HG03342 (cell line): ENCODE measurements at regions not wholly inside any gene's neighbourhood (a gene's known extent, or its start where the extent isn't known, plus 50 kb on each side); places are given as distances from the start of the nearest gene placed in this dataset.

ENCODE experiments used
- ATAC-seq: cut with Tn5 transposase; IDR thresholded peaks from one replicate; pipeline ENCODE4 v1.9.1; 2021; ENCODE audit warnings: mild to moderate bottlenecking, moderate library complexity; ENCODE audit not compliant: unreplicated experiment

DNA sequence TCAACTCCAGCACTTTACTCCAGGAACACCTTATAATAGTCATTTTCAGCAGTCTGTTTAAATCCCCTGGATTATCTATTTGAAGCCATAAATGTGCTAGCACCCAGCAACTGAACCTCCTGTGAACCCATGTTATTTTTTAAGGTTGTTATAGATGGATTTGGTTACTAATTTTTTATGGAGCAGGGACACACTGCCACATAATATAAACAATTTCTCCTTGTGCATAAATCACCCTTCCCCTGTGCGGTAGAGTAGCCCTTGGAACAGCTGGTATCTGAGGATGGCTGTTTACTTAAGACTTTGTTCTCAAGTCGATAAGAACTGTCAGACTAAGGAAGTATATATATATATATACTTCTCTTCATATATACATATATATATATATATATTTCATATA is 367.4 kb downstream of the EPHA4 start:
- ATAC-seq: no peak

DNA sequence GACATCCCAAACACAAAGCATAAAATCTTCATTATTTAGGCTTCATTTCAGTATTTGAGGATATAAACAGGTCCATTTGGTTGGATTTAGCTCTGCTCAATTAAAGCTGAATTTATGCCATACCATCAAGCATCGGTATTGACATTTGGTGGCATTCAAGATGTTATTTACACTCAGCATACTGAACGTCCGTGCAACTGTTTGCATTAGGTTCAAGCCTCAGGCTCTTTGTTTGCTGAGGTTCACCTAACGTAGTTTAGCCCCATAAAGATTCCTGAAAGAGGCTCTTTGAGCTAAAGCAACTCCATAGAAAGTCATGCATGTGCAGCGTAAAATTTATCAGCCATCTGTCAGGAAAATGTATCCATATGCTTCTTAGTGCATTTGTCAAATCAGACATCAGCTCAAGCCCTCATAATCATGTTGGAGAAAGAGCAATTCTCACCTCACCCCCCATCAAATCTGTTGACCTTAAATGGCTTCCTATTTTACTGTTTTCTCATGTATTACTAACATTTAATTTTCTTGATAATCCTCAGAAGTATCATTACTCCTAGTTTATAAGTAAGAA is 366.9 kb downstream of the EPHA4 start:
- ATAC-seq: no peak

DNA sequence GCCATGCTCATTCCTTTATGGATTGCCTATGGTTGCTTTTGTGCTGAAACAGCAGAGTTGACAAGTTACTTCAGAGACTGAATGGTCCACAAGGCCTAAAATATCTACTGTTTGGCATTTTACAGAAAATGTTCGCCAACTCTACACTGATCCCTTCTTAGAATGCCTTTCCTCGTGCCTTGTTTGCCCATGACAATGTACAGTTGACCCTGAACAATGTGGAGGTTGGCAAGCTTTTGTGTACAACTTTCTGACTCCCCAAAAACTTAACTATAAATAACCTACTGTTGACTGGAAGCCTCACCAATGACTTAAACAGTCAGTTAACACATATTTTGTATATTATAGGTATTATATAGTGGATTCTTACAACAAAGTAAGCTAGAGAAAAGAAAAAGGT is 361.4 kb downstream of the EPHA4 start:
- no peak for ATAC-seq

DNA sequence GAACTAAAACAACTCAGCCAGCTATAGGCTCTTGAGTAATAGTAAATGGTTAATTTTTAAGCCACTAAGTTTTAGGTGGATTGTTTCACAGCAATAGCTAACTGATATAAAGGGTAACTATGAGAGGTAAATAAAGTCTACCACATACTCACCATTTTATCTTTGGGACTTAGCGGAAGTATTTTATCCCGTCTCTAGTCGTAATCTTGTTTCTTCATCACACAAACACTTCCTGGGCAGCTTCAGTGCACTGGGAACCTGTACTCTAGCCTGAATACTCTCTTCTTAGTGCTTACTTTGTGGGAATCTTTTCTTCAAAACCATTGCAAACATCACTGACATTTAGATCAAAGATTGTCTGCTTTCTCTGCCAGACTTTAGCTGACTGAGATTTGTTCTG is 360.5 kb downstream of the EPHA4 start:
- ATAC-seq: no peak

DNA sequence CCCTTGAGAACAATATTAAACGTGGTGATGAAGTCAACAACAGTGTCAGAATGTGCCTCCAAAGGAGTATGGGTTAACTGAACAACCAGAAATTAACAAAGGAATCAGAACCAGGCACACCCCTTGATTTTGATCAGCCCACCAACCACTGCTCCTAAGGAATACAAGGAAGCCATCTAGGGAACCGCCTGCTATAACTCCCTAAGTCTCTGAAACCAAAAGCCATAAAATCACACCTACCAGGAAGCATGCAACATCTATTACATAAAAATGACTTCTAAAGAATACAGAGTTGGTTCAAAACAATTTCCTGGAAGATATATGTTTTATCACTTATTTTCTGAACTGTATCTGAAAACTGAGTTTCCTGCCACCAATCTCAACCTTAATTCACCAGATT is 360.0 kb downstream of the EPHA4 start:
- no peak for ATAC-seq

DNA sequence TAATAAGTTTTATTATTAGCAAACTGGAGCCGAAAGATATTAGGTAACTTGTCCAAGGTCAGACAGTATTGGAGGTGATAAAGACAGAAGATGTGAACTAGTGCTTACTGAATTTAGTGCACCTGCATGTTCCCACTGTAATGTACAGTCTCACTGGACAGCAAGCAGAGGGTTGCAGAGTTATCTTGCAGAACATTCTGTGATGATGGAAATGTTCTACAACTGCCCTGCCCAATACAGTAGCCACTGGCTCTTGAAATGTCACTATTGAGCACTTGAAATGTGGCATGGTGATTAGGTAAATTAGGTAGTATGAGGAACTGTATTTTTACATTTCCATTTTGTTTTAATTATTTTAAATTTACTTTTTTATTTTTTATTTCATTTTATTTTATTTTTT is 356.6 kb downstream of the EPHA4 start:
- no peak for ATAC-seq

DNA sequence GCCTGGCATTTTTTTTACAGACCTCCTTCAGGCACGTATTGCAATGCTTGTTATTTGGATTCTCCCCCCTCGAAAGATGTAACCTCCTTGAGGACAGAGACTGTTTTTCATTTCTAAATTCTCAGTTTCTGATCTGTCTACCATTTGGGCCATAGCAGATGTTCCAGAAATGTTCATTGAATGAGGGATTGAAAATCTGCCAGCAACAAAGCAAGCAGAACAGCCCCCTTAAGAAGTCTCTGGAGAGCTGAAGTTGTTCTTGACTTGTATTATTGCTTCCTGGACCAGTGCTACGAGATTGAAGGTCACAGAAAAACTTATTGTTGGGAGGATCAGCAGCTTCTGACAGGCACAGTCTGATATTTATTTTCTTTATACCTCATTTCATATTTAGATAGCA is 355.5 kb downstream of the EPHA4 start:
- ATAC-seq: no peak

DNA sequence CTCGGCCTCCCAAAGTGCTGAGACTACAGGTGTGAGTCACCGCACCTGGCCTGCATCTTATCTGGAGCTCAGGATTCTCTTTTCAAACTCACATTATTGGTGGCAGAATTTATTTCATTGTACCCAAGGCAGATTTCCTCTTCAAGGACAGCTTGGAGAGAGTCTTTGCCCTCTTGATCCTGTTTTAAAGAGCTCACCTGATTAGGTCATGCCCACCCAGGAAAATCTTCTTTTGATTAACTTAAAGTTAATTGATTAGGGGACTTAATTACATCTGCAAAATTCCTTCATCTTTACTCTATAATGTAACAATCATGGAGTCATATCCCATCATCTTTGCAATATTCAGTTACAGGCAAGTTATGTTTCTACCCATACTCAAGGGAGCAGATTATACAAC is 346.4 kb downstream of the EPHA4 start:
- ATAC-seq: no peak

DNA sequence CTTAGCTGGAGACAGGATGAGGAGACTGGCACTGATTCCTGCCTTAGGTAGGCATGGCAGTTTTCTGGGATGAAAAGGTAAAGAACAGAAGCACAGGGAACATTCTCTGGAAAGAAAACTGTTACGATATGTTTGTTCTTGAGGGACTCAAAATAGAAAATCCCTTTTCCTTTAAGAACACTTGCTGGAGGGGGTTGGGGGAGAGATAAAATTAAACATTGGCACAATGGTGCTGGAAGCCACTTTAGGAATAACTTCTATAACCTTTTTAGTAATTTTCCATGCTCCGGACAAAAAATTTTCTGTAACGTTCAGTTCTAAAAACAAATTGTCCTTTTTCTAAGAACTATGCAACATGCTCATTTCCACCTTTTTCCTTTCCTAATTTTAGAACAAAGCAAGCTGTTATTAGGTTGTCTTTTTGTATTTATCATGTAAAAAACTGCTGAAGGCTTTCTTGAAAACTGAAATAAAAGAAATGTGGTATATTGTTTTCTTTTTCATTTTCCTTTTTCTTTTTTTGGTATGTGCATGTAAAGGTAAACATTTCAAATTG is 343.8 kb downstream of the EPHA4 start:
- no peak for ATAC-seq

DNA sequence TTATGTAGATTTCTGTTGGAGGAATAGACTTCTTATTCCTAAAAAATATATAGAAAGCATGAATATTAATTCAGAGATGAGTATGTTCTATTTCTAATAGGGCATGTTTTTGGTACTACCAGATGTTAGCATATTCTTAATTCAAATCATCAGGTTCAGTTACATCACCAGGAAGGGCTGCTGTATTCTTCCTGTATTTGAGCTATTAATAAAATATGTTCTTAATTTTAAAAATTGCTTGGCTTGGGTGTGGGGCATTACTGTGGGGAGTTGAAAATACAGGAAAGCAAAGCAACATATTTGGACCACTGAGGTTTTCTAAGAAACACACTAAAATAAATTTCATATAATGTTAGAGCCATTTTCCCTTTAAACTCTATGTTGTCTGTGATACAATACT is 343.0 kb downstream of the EPHA4 start:
- ATAC-seq: no peak

DNA sequence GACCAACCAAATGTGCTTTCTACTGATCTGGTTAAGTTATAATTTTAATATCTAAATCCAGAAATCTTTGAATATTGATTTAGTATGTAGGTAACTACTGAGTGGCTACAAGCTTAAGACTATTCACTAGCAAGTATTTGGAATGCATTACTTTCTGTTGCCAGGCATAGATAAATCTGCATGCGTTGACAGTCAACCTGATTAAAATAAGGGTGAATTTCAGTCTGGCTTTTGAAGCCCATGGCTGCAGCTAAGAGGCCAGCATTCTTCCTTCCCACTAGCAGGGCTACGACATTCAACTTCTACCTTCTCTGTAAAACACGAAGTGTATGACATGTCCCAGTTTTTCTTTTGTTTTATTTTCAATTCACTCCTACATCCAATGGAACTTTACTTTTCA is 340.6 kb downstream of the EPHA4 start:
- ATAC-seq: no peak

DNA sequence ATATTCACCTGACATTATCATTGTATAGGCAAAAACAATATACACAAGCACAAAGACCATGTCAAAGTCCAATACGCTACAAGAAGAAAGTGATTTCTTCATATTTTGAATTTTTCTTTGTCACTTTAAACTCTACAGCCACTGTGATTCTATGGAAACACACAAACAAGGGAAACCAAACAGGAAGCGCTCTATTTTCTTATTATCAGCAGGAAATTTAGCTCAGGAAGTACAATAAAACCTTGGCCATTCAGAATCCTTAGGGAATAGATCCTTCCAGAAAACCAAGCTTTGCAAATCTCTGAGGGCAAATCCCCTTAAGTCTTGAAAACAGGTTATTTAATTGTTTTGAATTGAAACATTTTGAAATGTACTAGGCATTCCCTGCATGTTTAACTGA is 336.2 kb downstream of the EPHA4 start:
- ATAC-seq: no peak

DNA sequence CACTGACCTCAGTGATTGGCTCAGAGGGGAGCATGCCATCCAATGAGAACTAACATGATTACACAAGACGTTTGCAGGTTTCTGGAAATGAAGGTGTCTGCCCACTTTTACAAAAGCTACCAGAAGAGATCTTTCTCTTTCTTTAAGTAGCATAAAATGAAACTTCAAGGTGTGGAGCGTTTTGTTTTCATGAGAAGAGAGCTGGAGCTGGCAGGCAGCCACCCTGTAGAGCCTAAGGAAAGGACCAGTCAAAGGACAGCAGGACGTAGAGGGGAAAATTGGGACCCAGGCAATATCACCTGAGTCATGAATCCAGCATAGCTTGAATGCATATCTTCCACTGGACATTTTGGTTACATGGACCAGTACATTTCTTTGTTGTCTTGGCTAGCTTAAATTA is 331.0 kb downstream of the EPHA4 start:
- ATAC-seq: no peak

DNA sequence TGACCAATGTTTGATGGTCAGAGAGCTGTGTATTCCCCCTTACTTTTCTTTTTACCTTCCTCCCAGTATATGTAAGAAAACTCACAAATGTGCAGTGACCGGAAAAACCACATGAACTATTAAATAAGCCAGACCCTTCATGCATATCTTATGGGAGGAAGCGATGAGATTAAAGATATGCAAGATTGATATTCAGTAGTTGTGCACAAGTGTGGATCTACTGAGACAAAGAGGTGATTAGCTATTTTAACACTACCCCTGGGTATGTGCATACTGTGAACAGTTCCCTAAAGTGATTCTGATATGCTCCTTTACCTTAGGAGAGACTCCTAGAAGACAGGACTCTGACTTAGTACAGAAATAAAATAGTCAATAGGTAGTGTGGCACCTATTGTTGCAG is 328.3 kb downstream of the EPHA4 start:
- no peak for ATAC-seq

DNA sequence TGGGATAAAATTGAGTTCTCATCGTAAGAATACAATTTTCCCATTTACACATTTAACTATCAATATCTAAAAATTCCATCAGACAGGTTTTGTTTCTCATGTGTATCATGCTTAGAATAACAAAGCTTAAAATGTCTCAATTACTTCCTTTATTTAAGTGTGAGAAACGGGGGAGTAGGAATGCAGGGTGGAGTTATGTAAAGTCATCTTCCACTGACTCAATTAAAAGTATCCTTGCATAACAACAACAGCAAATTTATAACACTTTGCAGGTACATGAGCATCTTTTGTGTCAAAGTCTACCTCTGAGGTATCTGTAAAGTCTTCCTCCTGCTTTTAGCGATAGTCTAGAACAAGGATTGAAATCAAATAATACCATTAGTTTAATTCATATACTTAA is 327.1 kb downstream of the EPHA4 start:
- no peak for ATAC-seq

DNA sequence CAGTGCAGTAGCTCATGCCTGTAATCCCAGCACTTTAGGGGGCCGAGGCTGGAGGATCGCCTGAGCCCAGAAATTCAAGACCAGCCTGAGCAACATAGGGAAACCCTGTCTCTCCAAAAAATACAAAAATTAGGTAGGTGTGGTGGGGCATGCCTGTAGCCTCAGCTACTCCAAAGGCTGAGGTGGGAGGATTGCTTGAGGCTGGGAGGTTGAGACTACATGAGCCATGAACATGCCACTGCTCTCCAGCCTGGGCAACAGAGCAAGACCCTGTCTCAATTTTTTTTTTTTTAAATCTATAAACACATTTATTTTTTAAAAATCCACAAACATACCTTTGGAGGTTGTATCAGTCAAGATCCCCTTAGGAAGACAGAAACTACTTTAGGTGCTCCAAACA is 326.3 kb downstream of the EPHA4 start:
- no peak for ATAC-seq

DNA sequence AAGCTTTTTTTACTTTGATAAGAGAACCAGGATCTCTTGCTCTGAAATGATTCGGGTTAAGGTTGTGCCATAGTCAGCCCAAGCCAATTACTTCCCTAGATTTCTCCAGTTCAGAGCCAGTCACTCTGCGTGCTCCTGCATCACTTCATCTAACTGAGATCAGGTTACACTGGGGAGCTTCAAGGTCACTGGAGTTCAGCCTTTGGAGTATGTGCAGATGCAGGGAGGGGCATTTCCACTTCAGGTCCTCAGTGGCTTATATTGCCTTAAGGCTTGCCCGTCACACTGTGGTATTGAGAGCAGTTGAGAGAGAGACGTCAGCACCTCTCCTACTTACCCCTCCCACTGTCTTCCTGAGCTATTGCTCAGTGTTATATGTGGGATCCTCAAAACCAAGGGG is 317.8 kb downstream of the EPHA4 start:
- no peak for ATAC-seq

DNA sequence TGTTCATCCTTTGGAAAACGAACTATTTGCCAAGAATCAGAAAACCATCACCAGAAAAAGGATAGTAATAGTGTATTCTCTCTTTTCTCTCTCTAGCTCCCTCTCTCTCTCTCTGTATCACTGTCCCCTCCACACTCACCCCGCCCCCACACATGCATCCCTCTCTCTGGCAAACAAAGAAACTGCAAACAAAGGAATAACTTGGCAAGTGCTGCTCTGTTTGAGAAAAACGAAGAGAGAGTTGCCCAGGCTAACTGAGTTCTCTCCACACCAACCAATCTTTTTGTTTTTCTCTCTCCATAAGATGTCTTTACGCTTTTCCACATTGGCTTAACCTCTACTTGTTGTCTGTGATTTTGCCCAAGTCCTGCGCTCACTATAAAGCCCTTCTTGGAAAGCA is 316.2 kb downstream of the EPHA4 start:
- ATAC-seq: no peak

DNA sequence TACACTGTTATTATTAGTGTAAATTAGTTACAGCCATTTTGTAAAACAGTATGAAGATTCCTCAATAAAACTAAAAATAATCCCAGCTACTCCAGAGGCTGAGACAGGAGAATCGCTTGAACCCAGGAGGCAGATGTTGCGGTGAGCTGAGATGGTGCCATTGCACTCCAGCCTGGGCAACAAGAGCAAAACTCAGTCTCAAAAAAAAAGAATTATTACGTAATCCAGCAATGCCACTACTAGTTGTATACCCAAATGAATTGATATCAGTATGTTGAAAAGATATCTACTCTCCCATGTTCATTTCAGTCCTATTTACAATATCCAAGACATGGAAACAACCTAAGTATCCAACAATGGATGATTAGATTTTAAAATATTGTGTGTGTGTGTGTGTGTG is 313.6 kb downstream of the EPHA4 start:
- no peak for ATAC-seq

DNA sequence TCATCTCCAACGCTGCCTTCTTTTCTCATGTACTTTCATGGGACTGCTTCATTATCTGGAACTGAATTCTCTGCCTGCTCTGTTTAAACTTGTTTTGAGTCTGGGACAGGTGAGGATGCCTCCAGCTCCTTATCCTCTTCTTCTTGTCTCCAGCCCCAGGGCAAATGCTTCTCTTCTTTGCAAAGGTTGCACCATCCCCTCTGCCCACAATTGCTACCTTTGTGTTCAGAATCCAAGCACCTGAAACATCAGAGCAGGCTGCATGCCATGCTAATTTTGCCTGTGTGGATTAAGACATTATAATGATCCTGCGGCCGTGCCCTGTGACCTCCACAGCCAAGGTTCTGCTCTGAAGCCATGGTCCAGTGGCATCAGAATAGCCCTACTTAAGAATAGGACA is 309.5 kb downstream of the EPHA4 start:
- no peak for ATAC-seq

DNA sequence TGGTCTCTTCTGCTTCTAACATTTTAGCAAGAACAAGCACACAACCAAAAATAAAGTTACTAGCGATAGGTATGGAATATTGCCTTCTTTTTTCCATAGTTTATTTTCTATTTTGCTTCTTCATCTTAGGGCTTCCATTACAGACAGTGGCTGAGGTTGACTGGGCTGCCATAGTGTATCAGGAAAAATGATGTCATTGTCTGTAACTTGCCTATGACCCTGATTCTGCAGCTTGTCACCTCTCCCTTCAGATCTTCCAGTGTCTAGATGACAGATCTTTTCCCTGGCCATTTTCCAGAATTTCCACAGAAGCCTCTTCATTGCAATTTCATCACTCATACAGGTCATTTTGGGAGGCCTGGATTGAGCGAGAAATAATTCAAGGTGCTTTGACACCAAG is 308.5 kb downstream of the EPHA4 start:
- ATAC-seq: no peak

DNA sequence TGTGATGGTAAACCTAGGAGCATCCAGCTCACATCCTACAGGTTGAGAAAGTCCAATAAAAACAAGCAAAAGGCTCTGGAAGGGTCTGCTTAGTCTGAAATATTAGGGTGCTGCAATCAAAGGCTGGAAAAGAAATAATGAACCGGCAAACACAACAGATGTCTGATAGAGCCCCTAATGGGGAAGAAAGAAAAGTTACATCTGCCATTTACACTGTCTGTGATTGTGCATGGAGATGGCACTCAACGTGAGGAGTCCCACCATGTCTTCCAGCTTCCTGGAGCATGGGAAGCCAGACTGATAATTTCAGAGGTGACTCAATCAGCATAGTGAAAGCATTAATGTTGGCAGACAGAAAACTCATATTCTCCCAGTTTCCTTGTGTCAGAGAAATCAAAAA is 307.8 kb downstream of the EPHA4 start:
- ATAC-seq: no peak

DNA sequence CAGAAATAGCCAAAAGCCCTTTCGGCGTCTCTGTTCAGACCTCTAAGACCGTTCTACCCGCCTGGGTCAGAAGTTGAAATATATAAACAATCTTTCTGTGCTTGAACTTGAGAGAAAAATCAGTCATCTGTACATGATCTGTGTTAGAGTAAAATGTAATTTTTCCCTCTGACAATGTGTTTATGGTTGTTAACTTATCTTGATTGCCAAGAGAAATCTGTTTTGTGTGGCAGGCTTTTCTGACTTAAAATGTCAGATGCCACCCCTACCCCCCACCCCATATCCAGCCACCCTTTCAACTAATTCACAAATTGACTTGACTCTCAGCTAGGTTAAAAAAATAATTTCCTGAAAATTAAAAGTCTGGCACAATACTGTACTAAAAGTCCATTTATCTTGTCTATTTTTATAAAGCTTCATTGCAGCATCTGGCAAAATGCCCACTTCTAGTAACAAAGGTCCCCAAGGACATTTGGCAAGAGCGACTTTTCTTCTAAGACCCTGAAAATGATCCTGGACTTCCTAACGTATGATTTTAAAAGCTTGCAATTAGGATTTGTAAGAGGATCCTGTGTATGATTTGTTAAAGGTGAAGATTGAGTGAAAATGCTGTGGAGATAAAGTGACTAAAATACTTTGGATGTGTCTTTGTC is 304.2 kb downstream of the EPHA4 start:
- no peak for ATAC-seq
